Fibroblast of the aortic adventitia (primary cell): ENCODE measurements at regions not wholly inside any gene's neighbourhood (a gene's known extent, or its start where the extent isn't known, plus 50 kb on each side); places are given as distances from the start of the nearest gene placed in this dataset.

ENCODE experiments used
- DNase-seq: peaks from one replicate; pipeline ENCODE4 v3.0.0-alpha.2; 2010; ENCODE audit warnings: low read depth
- H3K4me3 ChIP-seq: 2 replicates; pipeline ENCODE4 v1.5.1; 2011; ENCODE audit warnings: low read depth, mild to moderate bottlenecking, control low read depth, low read length, moderate library complexity
- CTCF ChIP-seq: IDR thresholded peaks from 2 replicates; pipeline ENCODE4 v1.5.1; 2011; ENCODE audit warnings: mild to moderate bottlenecking, low read length, control low read depth, inconsistent platforms; ENCODE audit not compliant: insufficient read depth

GRCh38 chrX:39164212-39164611 lies 363.0 kb downstream of the MID1IP1 start:
- TF ChIP-seq CTCF, result no peak

GRCh38 chrX:39165185-39165584 lies 363.9 kb downstream of the MID1IP1 start:
- no peak for DNase-seq
- H3K4me3 ChIP-seq, result no peak overlapping the region
- no peak for TF ChIP-seq CTCF

More at GRCh38 chrX:39164212-39164611, 363.0 kb downstream of the MID1IP1 start:
- no peak overlapping the region for H3K4me3 ChIP-seq
- no peak for DNase-seq

- DNase-seq, result no peak
- no peak overlapping the region for H3K4me3 ChIP-seq
- TF ChIP-seq CTCF, result no peak
Observed at GRCh38 chrX:39165773-39166172, 364.5 kb downstream of the MID1IP1 start.

DNA sequence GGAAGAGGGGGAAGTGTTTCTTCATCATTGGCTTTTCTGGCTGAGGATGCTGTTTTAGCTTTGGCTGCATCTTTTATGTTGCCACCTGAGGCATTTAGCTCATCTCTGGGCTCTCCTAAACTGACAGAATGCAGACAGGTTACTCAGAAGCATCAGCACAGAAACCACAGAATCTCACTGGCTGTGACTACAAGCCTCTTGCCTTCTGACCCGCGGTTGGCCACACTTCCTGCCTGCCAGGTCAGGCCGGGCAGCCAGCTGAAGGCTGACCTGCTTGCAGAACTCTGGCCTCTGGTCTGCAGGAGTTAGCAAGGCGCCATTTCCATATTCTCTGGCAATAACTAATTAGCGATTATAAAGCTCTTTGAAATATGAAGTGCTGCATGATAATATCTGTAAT lies 366.5 kb downstream of the MID1IP1 start:
- no peak for DNase-seq
- no peak overlapping the region for H3K4me3 ChIP-seq
- TF ChIP-seq CTCF, result no peak

DNA sequence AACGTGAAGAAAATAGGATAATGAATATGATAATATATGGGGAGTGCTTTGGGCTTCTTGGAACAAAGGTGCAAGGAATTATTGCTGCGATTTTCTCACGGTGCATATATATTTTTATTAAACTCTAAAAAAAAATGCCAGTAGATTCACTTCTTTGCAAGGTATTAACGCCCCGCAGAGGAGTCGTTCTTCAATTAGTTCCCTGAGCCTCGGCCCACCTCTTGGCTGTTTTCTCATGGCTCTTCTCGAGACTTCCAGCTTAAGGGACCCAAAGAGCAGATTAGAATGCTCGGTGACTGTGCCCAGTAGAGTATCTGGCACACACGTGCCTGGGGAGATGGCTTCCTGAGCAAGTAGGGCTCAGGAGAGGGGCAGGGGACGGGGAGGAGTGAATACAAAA lies 367.4 kb downstream of the MID1IP1 start:
- no peak for TF ChIP-seq CTCF
- no peak overlapping the region for H3K4me3 ChIP-seq
- no peak for DNase-seq

GRCh38 chrX:39169976-39170375 lies 368.7 kb downstream of the MID1IP1 start:
- TF ChIP-seq CTCF, result no peak
- no peak overlapping the region for H3K4me3 ChIP-seq

GRCh38 chrX:39170464-39170863 lies 369.2 kb downstream of the MID1IP1 start:
- TF ChIP-seq CTCF, result no peak
- H3K4me3 ChIP-seq, result no peak overlapping the region
- DNase-seq, result no peak

More at GRCh38 chrX:39169976-39170375, 368.7 kb downstream of the MID1IP1 start:
- no peak for DNase-seq
